ENCODE measurements at regions not wholly inside any gene's neighbourhood (a gene's known extent, or its start where the extent isn't known, plus 50 kb on each side); places are given as distances from the start of the nearest gene placed in this dataset.

- Histone ChIP-seq H4K20me1 (ENCODE audit: insufficient read depth, low read length) (no peaks in the 10 kb centered on the region), H3K36me3 (replicated peaks in 1 of 2; ENCODE audit: control insufficient read depth in 1 of 2, insufficient read depth in 2 of 2, low read length in 2 of 2) (no peaks in the 10 kb centered on the region), H3K27ac (ENCODE audit: low read depth in 1 of 2, low read length in 2 of 2) (no peak overlapping the region), H3K4me2 (replicated peaks; ENCODE audit: extremely low read depth, low read length, poor library complexity, severe bottlenecking) (no peak overlapping the region), H3K4me3 (replicated peaks in 1 of 3; ENCODE audit: low read depth in 2 of 3, low read length in 3 of 3) (no peak overlapping the region), H3K27me3 (ENCODE audit: control insufficient read depth in 2 of 2, insufficient read depth in 2 of 2, low read length in 2 of 2) (peaks cover 61 to 75% of the 10 kb centered on the region in 2 donors), H3K9me3 (replicated peaks in 1 of 2; ENCODE audit: control insufficient read depth in 1 of 2, insufficient read depth in 1 of 2, low read length in 2 of 2) (peaks cover 0 to 7% of the 10 kb centered on the region in 2 donors), H3K4me1 (ENCODE audit: control insufficient read depth in 1 of 2, insufficient read depth in 2 of 2, low read length in 2 of 2) (peaks cover 20 to 25% of the 10 kb centered on the region in 2 donors), H3K79me2 (ENCODE audit: insufficient read depth, low read length) (no peaks in the 10 kb centered on the region), H2AFZ (ENCODE audit: insufficient read depth, low read depth, low read length, poor library complexity, severe bottlenecking) (no peak overlapping the region), H3K9ac (ENCODE audit: insufficient read depth, low read length, poor library complexity, severe bottlenecking) (no peak overlapping the region)
- intact Hi-C loops (cut with micrococcal nuclease) = no loop called here
- H3K36me3 Mint-ChIP-seq = peaks cover 3% of the 10 kb centered on the region in 2 donors
- H3K27me3 Mint-ChIP-seq (ENCODE audit: low read depth in 3 of 3) = peaks cover 63 to 76% (median 73%) of the 10 kb centered on the region in 3 donors
- peaks cover 0 to 5% (median 0%) of the 10 kb centered on the region in 7 donors for H3K9me3 Mint-ChIP-seq
- WGBS (ENCODE audit: insufficient coverage) = no CpG with 5 or more reads among the region's 5 CpGs
- no peak for TF ChIP-seq CTCF (IDR thresholded peaks at IDR 0.05)
- no peak overlapping the region for H3K27ac Mint-ChIP-seq
- H3K4me3 Mint-ChIP-seq = peak overlapping the region in 1 of 2 donors; percentile 70
- H3K4me1 Mint-ChIP-seq = peaks cover 24% of the 10 kb centered on the region
- no peak for DNase-seq
Observed at GRCh38 chr18:26653943-26654615, 105.7 kb upstream of the KCTD1 start.

GRCh38 chr18:26652501-26652900 lies 104.1 kb upstream of the KCTD1 start:
- Histone ChIP-seq H3K36me3 (replicated peaks in 1 of 2; ENCODE audit: control insufficient read depth in 1 of 2, insufficient read depth in 2 of 2, low read length in 2 of 2) (no peaks in the 10 kb centered on the region), H3K4me1 (ENCODE audit: control insufficient read depth in 1 of 2, insufficient read depth in 2 of 2, low read length in 2 of 2) (peaks cover 12 to 15% of the 10 kb centered on the region in 2 donors), H3K9ac (ENCODE audit: insufficient read depth, low read length, poor library complexity, severe bottlenecking) (no peak overlapping the region), H3K9me3 (replicated peaks in 1 of 2; ENCODE audit: control insufficient read depth in 1 of 2, insufficient read depth in 1 of 2, low read length in 2 of 2) (peaks cover 0 to 7% of the 10 kb centered on the region in 2 donors), H3K4me2 (replicated peaks; ENCODE audit: extremely low read depth, low read length, poor library complexity, severe bottlenecking) (no peak overlapping the region), H3K27me3 (ENCODE audit: control insufficient read depth in 2 of 2, insufficient read depth in 2 of 2, low read length in 2 of 2) (peaks cover 56 to 72% of the 10 kb centered on the region in 2 donors), H2AFZ (ENCODE audit: insufficient read depth, low read depth, low read length, poor library complexity, severe bottlenecking) (no peak overlapping the region), H3K79me2 (ENCODE audit: insufficient read depth, low read length) (no peaks in the 10 kb centered on the region), H4K20me1 (ENCODE audit: insufficient read depth, low read length) (no peaks in the 10 kb centered on the region), H3K4me3 (replicated peaks in 1 of 3; ENCODE audit: low read depth in 2 of 3, low read length in 3 of 3) (no peak overlapping the region), H3K27ac (ENCODE audit: low read depth in 1 of 2, low read length in 2 of 2) (no peak overlapping the region)
- Mint-ChIP-seq H3K27ac (no peak overlapping the region), H3K4me3 (no peak overlapping the region), H3K36me3 (peaks cover 0 to 3% of the 10 kb centered on the region in 2 donors), H3K9me3 (peaks cover 0 to 5% (median 0%) of the 10 kb centered on the region in 7 donors), H3K4me1 (peaks cover 13% of the 10 kb centered on the region), H3K27me3 (ENCODE audit: low read depth in 3 of 3) (peaks cover 53 to 70% (median 63%) of the 10 kb centered on the region in 3 donors)
- intact Hi-C loops (cut with micrococcal nuclease) = no loop called here
- TF ChIP-seq CTCF (IDR thresholded peaks at IDR 0.05) = no peak
- no peak for DNase-seq
- 98% methylated on average over 5 of the region's 6 CpGs for WGBS (ENCODE audit: insufficient coverage)

Data from CD14-positive monocyte (primary cell).